ENCODE measurements at regions not wholly inside any gene's neighbourhood (a gene's known extent, or its start where the extent isn't known, plus 50 kb on each side); places are given as distances from the start of the nearest gene placed in this dataset.

GRCh38 chr1:30063621-30064280 is 659.6 kb downstream of the MATN1 start:
- DNase-seq, result no peak

- DNase-seq, result no peak
Measured at GRCh38 chr1:30061292-30062220, 661.8 kb downstream of the MATN1 start.

DNA sequence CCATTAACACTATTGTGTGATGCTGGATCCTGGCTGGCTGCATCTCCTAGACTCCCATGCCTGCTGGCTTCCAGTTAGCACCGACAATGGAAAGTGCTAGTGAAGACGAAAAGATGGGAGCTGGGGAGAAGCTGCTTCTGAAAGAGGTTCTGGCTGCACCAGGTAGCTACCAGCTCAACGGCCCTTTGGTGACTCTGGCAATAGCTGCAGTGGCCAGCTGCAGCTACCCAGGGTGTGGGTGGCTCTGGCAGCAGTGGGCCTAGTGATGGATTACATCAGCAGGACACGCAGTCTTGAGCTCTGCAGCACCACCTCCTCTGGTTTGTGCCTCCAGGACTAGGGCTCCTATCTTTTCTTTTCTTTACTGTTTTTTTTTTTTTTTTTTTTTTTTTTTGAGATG is 662.6 kb downstream of the MATN1 start:
- no peak for DNase-seq

DNA sequence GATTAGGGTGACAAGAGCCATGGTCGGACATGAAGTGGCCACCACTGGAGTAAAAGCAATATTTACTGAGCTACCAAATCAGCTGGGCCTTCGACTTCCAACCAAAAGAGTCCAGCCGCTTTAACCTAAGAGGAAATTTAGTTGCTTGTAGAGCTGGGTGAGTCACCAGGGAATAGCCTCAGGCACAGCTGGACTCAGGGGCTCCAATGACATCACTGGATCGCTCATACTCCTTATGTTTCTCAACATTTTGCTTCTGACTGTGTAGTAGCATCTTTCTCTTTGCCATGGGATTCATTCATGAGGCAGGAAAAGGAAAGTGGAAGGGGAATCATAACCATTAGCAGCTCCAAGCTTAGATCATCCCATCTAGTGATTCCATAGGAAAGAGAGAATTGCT is 664.4 kb downstream of the MATN1 start:
- DNase-seq, result no peak

DNA sequence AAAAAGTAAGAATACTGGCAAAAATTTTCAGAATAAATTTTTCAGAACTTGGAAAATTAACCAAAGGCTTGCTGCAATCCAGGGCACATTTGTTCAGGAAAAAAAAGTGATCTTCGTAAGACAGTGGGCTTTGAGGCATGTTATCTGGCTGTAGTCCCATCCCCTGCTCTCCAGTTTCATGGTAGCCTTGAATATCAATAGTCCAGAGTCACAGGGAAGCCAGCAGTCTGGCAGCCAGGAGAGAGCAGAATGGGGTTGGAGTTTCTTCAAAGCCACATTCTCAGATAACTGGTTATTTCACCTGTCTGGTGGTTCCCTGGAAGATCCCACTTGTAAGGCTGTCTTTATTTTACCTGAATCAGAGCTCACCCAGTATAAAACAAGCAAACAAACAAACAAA is 669.3 kb downstream of the MATN1 start:
- no peak for DNase-seq

- no peak for DNase-seq
Measured at GRCh38 chr1:30052178-30052577, 671.2 kb downstream of the MATN1 start.

DNA sequence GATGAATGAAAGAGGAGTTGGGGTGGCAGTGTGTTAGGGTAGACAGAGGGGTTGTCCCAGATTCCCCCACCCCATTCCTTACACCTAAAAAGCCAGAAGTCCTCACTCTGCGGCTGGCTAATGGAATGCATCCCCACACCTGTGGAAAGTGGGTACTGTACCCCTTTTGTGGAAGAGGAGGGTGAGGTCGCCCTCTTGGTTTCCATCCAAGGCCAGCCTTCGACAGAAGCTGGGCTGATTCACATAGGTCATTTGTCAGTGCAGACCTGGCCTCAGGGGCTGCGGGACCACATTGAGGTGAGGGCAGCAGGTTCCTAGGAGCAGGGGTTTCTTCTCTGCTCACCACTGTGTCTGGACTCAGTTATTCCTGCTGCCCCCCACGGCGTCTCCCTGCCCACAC is 671.6 kb downstream of the MATN1 start:
- DNase-seq, result no peak

DNA sequence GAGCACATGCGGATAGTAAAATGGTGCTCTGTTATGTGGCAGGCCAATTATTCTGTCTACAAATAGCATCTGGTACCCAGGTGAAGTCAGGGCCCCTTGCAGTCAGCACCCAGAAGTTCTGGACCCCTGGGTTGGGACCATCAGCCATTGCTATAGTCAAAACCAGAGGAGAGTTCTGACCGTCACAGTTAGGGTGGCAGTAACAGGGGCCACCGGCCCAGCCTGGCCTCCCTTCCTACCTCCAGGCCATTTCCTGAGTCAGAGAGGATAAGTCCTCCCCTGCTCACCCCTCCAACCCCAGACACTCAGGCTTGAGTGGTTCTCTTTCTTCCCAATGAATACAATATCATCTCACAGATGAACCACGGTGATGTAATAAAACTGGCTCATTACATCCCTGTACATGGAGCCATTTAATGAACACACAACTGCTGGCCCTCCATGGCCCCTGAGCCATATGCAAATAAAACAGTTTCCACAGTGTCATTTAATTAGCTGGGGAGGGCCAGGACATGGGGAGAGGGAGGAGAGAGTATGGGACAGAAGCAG is 673.6 kb downstream of the MATN1 start:
- DNase-seq, result no peak

DNA sequence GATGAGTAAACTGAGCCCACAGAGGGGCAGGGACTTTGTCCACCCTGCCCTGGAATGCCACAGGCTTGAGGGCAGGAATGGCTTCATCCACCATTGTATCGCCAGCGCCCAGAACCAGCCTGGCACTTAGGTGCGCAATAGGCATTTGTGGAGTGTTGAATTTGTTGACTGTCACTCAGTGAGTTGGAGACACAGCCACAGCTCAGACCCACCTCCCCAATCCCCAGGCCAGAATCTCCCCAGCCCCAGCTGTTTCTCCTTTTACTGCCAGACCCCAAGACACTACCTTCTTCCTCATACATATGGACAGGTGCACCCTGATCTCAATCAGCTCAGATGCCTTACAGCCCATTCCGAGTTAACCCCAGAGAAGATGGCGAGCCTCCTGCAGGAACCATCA is 674.5 kb downstream of the MATN1 start:
- no peak for DNase-seq

DNA sequence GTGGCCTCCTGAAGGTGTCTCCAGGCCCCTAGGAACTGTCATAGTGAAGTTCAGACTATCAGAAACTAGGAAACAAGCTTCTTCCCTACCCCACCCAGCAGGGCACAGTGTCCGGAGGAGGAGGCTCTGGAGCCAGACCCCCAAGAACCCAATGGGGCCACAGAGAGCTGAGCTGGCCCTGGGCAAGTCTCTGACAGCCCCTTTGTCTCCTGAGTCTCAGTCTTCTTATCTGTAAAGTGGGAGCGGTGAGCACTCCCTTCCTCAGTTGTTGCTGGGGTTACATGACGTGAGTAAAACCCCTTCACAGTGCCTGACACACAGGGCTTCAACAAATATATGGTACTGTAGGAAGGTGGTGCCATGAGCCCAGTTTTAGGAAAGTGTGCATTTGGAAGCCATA is 675.8 kb downstream of the MATN1 start:
- no peak for DNase-seq

DNA sequence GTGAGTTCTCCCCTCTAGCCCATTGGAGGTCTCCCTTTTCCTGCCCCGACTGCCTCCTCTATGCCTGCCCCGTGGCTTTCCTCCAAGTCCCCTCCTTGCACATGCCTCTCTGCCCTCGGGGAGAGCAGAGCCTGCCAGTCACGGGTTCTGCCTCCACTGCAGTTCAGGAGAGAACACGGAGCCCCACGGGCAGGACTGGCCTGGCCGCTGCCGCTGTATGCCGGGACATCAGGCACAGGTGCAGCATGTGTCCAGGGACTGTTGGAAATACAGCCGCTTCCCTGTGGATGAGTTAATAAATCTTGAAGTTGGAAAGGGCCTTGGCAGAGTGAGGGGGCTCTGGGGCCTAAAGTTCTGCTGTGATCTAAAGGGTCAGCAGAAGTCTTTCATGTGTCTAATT is 676.6 kb downstream of the MATN1 start:
- DNase-seq, result no peak

- DNase-seq, result no peak
Measured at GRCh38 chr1:30045304-30046090, 677.9 kb downstream of the MATN1 start.

DNA sequence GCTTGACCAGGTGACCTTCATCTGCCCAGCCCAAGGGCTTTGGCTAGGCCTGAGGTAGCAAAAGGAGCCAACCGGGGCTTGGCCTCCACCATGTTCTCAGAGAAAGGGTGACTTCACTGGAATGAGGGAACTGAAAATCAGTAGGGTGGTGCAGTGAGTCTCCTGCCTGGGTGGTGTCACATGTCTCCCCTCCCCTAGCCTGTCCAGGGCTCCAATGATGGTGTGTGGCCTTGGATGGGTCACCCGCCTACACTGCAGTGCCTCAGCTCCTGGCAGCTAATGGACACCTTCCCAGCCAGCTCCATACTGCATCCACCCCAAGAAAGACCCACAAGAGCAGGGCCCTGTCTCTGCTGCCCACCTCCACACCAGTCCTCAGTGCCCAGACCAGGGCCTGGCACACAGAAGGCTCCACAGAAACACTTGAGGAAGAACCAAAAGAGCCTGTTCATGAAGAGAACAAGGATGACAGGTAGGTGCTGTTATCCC is 678.7 kb downstream of the MATN1 start:
- no peak for DNase-seq

GRCh38 chr1:30043731-30044408 is 679.5 kb downstream of the MATN1 start:
- no peak for DNase-seq

GRCh38 chr1:30043256-30043655 is 680.1 kb downstream of the MATN1 start:
- DNase-seq, result no peak

- DNase-seq, result no peak
Measured at GRCh38 chr1:30042438-30043147, 680.8 kb downstream of the MATN1 start.

DNA sequence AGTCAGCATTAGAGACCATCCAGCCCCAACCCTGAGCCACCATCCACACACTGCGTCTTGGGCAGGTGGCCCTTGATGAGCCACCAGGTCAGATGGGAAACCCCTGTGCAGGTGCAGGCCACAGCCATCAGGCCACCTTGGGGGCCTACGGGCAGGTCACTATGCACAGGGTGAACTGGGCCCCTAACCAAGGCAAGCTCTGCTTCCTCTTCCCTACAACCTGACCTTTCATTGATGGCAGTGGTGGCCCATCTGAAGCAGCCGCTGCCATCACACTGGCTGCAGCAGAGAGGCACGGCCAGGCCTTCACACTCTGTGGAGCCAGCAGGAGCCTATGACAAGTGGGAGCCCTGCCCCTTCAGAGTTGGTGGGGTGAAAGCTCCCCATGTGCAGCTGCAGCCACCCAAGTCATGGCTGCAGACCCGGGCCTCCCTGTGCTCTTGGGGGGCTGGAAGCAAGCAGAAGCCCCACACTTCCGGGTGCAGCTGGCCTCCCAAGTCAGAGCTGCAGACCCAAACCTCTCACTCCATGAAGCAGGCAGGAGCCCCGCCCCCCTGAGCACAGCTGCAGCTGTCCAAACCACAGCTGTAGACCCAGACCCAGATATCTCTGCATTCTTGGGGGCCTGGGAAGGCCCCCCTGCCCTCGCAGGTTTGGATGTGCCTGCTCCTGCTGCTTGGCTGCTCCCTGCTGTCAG is 681.5 kb downstream of the MATN1 start:
- DNase-seq, result no peak

GRCh38 chr1:30040081-30041019 is 683.0 kb downstream of the MATN1 start:
- no peak for DNase-seq

DNA sequence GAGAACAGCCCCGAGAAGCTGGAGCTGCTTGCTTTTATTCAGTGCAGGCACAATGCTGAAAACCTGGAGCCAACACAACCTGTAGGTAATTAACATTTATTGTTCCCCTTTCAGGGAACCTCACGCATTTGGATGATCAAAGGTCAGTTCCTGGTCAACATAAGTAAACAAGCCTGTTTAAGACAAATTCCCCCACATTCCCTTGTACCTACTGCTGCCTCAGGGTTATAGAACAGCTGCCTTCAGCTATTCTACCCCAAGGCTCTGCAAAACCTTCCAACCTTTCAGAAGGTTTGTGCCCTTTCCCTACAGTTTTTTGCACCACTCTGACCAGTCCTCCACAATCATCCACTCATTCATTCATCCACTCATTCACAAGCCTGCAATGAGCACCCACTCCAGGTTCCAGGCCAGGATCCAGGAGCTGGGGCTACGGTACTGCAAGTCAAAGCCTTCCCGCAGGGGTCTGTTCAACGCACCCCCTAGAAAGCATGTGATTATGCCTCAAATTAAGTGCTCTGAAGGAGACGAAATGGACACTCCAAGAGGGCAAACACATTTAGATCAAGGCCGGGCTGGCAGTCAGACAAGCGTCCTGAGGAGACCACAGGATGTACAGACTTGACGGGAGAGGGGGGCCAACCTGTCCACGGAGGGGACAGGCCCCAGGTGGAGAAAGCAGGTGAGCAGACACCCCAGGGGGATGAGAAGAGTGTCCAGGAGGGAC is 683.9 kb downstream of the MATN1 start:
- no peak for DNase-seq
